8988T (cell line): ENCODE measurements at regions not wholly inside any gene's neighbourhood (a gene's known extent, or its start where the extent isn't known, plus 50 kb on each side); places are given as distances from the start of the nearest gene placed in this dataset.
"Not testable (repeated sequence)": the region's sequence is repeated elsewhere in the genome, so short reads cannot be mapped to it uniquely, and the experiment has no call there.

Experiments
- DNase-seq: peaks from one replicate; pipeline ENCODE4 v3.0.0; 2011

DNA sequence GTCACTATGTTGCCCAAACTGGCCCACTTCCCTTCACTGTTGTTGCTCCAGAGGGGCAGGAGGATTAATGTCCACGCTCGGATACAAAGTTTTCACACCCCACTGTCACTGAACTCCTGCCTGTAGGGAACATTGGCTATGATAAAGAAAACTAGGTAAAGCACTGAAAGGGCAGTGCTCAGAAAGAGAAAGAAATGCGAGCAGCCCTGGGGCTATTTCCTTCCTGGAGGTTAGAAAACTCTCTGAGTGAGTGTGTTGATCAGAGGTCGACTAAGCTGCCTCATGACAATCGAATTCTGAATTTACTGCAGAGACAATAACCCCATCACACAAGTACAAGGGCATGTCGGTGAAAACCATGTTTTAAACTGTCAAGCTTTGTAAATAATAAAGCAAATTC is 227.2 kb upstream of the PITRM1 start:
- DNase-seq = no peak

DNA sequence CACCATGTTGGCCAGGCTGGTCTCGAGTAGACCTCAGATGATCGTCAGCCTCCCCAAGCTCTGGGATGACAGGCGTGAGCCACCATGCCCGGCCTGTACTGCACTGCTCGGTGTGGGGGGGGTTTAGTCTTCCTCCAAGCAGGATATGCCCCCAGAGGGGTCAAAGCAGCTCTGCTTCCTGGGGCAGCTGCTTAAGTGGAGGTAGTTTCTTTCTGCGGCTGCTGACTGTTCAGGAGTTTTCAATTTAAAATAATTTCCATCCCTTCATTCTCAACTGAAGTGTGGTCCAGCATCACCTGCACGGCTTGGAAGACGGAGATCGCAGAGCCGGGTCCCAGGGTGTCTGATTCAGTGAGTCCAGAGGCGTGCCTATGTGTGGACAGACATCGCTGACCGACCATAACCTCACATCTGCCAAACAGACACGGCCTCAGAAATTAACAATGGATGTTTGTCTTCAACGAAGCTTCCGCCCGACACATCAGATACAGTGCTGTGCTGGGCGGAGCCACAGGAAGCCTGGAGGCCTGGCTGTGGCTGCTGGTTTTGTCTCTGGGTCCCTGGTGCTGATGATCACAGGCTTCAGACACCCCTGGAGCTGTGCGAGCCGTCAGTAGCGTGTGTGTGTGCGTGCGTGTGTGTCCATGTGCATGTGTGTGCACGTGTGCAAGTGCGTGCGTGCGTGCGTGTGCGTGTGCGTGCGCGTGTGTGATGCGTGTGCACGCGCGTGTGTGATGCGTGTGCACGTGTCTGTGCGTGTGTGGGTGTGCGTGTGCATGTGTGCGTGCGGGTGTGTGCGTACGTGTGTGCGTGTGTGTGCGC is 226.5 kb upstream of the PITRM1 start:
- DNase-seq = no peak

DNA sequence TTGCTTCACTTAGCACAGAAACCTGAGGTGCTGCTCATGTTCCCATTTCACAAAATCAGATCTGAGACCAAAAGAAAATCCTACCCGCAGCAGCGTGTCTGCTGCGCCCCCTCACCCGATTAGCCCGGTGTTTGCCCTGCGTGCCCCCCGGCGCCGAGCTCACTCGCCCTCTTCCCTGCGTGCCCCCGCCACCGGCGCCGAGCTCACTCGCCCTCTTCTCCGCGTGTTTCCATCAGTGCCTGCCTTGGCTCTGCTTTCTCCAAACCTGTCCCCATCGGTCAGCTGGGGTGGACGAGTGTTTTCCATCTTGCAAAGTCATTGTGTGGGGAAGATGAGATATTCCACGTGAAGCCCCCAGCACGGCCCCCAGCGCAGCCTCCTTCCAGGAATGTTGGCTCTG is 225.3 kb upstream of the PITRM1 start:
- no peak for DNase-seq

DNA sequence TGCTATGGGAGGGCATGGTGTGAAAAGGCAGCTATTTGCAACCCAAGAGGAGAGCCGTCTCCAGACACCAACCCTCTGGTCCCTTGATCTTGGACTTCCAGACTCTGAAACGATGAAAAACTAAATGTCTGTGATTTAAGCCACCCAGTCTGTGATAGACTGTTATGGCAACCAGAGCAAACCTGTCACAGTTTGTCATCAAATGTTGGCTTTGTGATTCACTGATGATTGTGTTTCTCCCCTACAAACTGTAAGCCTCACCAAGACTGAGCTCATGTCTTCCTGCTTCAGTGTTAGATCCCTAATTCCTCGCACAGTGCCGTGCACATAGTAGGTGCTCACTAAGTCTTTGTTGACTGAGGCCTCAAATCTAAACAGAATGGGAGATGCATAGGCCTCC is 224.6 kb upstream of the PITRM1 start:
- DNase-seq = no peak

DNA sequence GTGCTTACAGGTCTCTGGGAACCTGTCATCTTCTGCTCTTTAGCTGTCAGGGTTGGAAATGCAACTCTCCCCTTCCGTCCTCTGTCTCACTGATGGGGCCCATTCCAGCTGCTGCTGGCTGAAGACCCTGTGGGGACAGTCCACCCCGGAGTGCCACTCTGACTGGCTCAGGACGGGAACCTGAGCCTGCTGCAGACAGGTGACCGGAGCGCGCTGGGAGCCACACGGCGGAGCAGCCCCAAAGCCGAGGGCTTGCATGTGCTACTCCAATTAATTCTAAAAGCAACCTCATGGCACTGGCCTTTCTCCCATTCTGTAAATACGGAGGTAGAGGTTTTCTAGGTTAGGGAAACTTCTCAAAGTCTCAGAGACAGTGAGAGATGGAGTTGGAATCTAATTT is 223.5 kb upstream of the PITRM1 start:
- no peak for DNase-seq

DNA sequence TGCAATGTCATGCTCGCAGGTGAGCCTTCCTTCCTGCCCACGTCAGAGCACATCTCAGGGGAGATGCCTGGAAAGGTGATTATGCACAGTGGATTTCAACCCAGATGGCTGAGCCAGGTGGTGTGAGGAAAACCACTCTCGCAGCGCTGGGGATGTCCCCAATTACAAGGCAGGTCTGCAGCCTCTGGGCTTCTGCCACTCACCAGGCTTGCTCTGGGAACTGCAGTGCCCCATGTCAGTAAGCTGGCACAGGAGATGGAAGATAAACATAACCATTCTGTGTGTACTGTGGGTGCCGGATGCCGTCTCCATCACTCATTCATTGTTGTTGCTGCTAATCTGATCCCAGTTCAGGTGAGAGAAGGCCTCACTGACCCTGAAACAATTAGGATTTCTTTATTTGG is 222.9 kb upstream of the PITRM1 start:
- no peak for DNase-seq

DNA sequence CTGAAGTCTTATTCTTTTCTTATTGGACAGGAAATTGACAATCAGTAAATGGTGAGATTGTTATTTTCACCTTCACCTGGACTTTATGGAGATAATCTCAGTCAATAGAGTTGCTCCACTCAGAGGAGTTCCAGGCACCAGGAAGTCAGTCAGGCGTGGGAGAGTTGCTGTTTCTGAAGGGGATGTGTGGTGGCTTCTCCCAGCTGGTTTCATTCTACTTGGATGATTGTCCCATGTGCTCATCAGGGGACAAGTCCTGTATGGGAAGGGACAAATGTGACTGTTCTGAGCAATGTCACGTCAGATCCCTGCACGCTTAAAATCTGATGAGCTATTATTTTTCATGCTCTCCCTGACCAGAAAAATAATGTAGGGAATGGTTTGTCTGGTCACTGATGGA is 222.5 kb upstream of the PITRM1 start:
- no peak for DNase-seq

DNA sequence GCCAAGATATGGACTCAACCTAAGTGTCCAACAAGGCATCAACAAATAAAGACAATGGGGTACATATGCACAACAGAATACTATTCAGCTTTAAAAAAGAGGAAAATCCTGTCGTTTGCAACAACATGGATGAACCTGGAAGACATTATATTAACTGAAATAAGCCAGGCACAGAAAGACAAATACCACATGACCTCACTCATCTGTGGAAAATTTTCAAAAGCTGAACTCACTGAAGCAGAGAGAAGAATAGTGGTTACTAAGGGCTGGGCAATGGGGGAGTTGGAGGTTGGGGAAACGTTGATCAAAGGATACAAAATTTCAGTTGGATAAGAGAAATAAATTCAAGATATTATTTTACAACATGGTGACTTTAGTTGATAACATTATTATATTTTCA is 221.4 kb upstream of the PITRM1 start:
- no peak for DNase-seq

DNA sequence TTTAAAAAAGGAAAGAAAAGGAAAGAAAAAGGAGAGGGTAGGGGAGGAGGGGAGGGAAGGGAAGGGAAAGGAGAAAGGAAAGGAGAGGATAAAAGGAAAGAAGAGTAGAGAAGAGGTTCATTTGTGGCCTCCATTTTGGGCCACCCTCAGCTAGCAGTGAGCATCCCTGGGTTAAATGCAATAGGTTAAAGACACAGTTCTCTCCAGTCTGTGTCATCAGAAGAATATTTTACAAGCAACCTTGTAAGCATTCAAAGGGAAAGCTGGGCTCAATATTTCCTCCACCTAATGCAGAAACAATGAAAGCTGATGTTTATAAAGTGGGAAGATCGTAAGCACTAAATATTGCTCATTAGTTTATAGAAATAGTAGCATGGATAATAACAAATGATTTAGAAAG is 219.1 kb upstream of the PITRM1 start:
- DNase-seq = no peak

DNA sequence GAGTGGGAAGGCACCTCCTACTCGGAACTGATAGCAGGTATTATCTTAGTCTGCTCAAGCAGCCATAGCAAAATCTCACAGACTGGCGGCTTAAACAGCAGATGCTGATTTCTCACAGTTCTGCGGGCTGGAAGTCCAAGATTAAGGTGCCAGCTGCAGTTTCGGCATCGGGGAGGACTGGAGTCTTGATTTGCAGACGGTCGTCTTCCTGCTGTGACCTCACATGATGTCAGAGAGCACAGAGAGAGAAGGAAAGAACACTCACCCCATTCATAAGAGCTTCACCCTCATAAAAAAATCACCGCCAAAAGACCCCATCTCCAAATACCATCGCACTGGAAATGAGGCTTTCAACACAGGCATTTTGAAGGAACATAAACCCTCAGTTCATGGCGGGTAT is 216.5 kb upstream of the PITRM1 start:
- DNase-seq = no peak

DNA sequence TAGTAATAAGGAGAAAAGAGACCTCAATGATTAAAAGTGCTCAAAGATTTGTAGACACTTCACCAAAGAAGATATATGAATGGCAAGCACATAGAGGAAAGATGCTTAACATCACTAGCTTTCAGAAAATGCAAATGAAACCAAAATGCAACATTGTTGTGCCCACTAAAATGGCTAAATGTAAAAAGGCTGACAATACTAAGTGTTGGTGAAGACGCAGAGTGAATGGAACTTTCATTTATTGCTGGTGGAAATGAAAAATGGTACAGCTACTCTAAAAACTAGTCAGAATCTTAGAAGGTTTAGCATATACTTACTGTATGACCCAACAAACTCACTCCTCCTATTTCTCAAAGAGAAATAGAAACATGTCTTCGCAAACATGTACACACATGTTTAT is 212.9 kb upstream of the PITRM1 start:
- DNase-seq = no peak

DNA sequence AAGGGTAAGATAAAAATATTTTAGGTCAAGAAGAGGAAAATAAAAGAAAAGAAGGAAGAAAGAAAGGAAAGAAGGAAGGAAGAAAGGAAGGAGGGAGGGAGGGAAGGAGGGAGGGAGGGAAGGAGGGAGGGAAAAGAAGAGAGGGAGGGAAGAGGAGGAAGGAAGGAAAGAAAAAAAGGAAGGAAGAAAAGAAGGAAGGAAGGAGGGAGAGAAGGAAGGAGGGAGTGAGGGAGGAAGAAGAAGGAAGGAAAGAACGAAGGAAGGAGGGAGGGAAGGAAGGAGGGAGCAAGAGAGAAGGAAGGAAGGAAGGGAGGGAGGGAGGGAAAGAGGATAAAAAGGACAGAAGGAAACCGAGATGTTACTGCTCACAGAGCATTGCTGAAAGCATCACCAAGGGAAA is 209.5 kb upstream of the PITRM1 start:
- DNase-seq = no peak

DNA sequence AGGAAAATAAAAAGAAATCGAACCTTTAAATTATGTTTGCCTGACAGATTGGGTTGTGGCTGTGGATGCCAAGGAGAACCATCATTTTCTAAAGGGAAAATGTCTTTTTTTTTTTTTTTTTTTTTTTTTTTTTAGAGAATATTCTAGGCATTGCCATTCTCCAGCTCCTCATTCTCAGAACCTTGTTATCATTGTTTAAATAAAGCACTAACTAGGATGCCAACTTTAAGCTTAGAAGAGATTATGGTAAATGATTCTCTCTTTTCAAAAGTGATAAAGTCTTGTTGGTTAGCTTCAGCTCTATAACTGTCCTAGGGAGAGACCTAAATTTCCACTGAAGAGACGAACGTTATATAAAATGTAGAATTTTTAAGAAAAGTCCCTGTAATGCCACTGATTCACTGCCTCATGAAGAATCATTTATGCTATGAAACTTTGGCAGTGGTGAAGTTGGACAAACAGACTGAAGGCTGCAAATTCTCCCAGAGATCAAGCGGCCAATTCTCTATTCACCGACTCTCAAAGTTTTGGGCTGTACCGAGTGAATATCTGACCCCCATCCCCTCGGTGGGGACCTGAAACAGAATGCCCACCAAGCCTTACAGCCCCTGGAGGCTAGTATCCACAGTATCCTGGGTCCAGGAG is 207.9 kb upstream of the PITRM1 start:
- DNase-seq = no peak

DNA sequence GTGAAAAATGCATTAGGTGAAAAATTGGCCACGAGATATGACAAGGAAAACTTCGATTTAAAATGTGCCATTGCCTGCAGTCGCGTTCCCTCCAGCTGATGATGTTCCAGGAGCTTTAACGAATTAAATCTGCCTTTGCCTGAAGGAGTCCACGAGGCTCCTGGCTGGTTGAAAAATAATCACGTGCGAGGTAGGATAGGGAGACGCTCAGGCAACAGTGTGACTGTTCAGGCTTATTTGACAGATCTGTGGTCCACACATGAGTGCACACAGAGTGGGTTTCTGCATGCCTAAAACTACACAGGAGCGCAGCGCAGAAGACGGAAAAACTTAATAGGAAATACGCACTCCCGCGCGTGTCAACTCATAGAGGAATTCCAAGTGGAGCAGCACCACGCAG is 204.0 kb upstream of the PITRM1 start:
- DNase-seq = no peak

DNA sequence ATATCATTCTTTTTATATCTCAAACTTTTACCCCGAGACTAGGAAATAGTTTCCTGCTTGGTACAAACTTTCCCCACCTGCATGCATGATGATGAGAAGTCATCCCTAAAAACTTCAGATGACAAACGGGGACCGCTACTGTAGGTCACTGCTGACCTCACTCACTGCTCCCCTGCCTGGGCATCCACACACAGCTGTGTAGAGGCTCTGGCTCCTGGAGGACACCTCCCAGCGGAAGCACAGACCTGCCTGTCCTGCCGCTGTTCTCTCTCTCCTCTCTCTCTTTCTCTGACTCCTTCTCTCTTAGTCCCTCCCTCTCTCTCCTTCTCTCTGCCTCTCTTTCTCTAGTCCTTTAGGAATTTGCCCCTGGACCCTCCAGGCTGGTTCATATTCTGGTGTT is 202.9 kb upstream of the PITRM1 start:
- DNase-seq = no peak

DNA sequence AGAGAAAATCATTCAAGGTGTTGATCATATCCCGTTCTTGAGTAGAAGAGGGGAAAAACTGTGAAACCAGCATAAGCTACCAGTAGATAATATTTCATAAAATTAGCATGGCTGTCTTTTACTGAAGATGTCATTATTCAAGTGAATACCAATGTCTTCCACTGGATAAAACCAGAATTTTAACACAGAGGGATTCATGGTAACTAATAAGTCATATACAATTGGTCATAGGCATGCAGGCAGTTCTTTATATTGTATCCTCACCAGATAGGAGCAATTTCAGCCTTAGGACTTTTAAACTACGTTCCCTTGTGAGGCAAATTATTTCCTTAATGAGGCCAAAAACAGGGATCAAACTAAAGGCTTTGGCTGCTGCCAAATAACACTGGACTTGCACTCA is 202.3 kb upstream of the PITRM1 start:
- DNase-seq = no peak

DNA sequence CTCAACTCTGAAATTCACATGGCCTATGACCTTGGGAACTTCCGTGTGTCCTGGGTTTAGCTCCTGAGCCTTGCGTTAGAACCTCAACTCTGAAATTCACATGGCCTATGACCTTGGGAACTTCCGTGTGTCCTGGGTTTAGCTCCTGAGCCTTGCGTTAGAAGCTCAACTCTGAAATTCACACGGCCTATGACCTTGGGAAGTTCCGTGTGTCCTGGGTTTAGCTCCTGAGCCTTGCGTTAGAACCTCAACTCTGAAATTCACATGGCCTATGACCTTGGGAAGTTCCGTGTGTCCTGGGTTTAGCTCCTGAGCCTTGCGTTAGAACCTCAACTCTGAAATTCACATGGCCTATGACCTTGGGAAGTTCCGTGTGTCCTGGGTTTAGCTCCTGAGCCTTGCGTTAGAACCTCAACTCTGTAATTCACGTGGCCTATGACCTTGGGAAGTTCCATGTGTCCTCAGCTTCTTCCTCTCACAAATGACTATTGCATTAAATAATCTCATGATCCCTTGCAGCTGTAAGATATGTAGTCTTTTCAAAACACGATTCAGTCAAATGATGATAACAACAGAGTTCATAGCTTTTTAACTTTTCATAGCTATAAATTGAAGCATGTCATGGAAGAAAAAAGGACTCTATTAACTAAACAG is 200.9 kb upstream of the PITRM1 start:
- not testable (repeated sequence) for DNase-seq

DNA sequence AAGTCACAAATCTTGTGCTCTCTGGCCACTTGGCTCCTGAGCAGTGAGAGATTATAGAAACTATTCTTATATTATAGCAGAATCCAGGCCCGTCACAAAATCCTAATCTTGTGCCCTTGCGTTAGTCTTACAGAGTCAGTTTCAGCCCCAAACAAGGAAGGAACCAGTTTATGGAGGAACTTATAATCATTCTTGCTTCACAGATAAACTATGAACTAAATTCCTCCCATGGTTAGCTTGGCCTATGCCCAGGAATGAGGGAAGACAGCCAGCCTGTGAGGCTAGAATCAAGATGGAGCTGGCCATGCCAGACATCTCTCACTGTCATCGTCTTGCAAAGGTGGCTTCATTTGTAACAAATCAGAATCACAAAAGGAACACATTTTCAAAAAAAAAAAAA is 199.7 kb upstream of the PITRM1 start:
- no peak for DNase-seq

DNA sequence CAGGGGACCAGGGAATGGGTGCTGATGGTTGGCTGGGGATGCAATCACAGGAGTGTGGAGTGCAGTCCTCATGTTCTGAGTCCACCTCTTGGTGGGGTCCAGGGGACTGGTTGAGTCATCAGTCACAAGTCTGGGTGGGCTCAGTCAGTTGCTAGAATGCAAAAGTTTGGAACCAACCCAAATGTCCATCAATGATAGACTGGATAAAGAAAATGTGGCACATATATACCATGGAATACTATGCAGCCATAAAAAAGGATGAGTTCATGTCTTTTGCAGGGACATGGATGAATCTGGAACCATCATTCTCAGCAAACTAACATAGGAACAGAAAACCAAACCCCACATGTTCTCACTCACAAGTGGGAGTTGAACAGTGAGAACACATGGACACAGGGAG is 199.0 kb upstream of the PITRM1 start:
- not testable (repeated sequence) for DNase-seq

DNA sequence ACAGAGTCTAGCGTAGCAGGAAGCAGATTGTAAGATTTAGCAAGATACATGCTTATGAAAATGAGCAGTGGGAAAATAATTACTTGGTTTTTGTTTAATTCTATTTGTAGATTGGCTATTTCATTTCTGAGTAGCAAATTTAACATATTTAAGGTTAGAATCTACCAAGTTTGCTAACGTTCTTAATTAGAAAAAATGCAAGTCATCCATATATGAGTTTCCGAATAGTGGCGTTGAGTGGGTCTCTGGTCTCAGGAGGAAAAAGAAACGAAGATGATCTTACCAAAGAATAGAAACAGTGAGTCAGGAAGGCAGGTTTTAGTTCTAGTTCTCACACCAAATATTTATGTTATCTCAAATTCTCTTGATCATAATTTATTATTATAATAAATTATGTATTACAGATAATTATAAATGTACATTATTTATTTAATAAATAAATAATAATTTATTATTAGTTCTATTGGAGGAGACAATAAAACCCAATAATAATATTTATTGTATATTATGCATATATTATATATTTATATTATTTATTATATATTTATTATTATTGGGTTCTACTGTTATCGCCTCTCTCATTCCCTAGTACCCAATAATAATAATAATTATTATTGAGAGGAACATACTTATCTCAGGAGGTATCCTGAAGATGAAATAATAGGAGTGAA is 194.3 kb upstream of the PITRM1 start:
- DNase-seq = no peak

DNA sequence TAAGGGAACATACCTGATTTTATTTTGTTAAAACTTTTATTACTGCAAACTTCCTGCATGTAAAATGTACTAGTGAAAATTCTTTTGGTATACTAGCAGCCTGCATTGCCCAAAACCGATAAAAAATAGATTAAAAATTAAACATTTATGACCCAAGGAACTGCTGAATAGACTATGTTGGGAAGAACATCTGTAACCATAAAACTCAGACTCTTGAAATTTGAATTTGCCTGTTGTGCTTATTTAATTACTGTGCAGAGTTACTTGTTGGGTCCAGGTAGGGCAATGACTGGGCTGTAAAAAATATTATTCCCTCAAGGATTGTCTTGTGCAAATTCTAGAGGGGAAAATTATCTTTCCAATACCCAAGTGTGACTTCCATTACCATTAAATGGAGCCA is 193.5 kb upstream of the PITRM1 start:
- DNase-seq = no peak

DNA sequence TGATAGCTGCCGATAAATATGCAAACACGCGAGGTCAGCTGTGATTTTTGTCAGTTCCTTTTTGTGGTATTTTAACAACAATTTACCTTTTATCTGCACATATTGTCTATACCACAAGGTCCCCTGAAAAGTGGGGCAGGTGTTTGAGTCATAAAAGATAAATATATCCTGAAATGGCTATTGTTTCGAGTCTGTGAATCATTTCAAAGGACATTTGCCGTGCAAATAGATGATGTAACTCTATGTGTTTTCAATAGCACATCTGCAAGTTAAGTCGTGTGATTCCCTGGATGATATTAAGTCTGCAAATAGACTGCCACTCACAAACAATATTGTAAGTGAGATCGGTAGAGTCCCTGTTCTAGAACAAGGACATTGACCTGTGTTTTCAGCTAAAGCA is 193.0 kb upstream of the PITRM1 start:
- no peak for DNase-seq

DNA sequence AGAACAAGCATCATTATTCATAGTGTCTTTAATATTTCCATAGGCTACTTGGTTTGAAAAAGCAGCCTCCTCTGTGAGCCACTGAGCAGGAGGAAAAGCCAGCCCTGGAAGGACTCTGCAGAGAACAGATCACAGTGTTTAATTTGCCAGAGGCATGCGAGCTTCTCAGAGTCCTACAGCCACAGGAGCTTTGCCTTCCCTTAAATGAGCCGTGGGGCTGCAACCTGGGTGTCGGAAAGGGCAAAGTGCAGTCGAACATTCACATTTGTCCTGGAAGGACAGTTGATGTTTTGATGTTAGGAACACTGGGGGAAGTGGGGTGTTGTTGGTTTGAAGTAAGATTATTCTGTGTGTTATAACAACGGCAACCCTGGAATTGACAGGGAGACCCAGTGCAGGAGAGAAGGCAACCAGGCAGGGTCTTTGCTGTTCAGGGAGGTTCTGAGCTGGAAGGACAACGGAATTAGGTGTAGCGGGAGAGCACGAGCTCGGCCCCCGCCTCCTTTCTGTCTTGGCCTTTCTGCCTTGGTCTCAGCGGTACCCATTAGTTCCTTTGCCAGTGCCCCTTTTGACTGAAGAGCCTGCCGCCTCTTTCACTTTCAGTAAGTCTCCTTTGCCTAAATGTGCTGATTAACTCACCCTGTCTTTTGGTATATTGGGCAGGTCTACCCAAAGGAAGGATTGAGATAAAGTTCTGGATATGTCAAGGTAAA is 192.3 kb upstream of the PITRM1 start:
- no peak for DNase-seq
